CD4-positive, alpha-beta T cell (primary cell): ENCODE measurements at regions not wholly inside any gene's neighbourhood (a gene's known extent, or its start where the extent isn't known, plus 50 kb on each side); places are given as distances from the start of the nearest gene placed in this dataset.

Experiments
- ATAC-seq: fragments of 200-7000 bp; cut with Tn5 transposase; one replicate; pipeline ENCODE4 v1.10.0; 2022; ENCODE audit warnings: mild to moderate bottlenecking; ENCODE audit not compliant: poor library complexity
- CTCF ChIA-PET: fragments of 350-600 bp; sonication (Branson Sonifier 250); formaldehyde crosslinking; loops from one replicate; lab custom pipeline; 2021; ENCODE audit warnings: antibody characterized with exemption, inconsistent platforms; lab: Charles Lee
- POLR2A ChIA-PET: fragments of 350-600 bp; sonication (Branson Sonifier 250); formaldehyde crosslinking; loops from one replicate; lab custom pipeline; 2021; ENCODE audit warnings: antibody characterized with exemption, inconsistent platforms; lab: Charles Lee
- DNase-seq, 14 experiments: peaks; one replicate each; pipeline ENCODE4 v3.0.0-alpha.2; 2013 to 2020; ENCODE audit warnings: mixed read lengths in 2 of 14
- H3K27ac ChIP-seq, 2 donors: one replicate each; pipeline versions ENCODE4 v1.5.1 to v1.7.0; 2013; ENCODE audit warnings: low read length in 2 of 2, low read depth in 1 of 2, mild to moderate bottlenecking in 1 of 2
- H3K27me3 ChIP-seq, 2 experiments: 1 replicate in 1 of 2; 2 replicates in 1 of 2; pipeline versions ENCODE4 v1.6.1 to v1.7.0; 2013; ENCODE audit warnings: low read length in 2 of 2, control low read depth in 1 of 2, mild to moderate bottlenecking in 1 of 2, moderate library complexity in 1 of 2; ENCODE audit not compliant: insufficient read depth in 2 of 2, control insufficient read depth in 1 of 2
- H3K36me3 ChIP-seq: one replicate; pipeline ENCODE4 v1.6.1; 2013; ENCODE audit warnings: low read length, control low read depth; ENCODE audit not compliant: insufficient read depth
- H3K4me1 ChIP-seq: one replicate; pipeline ENCODE4 v1.6.1; 2013; ENCODE audit warnings: low read length, control low read depth; ENCODE audit not compliant: insufficient read depth
- H3K4me3 ChIP-seq: one replicate; pipeline ENCODE4 v1.5.1; 2013; ENCODE audit warnings: mild to moderate bottlenecking, low read length, moderate library complexity
- H3K9me3 ChIP-seq, 2 experiments: 1 replicate in 1 of 2; 2 replicates in 1 of 2; pipeline versions ENCODE4 v1.6.1 to v1.7.0; 2013; ENCODE audit warnings: low read length in 2 of 2, mild to moderate bottlenecking in 2 of 2, control low read depth in 1 of 2, moderate library complexity in 1 of 2; ENCODE audit not compliant: control insufficient read depth in 1 of 2, insufficient read depth in 1 of 2
- H3K27ac Mint-ChIP-seq: one replicate; pipeline ENCODE4 v1.8.0; 2020; ENCODE audit warnings: mixed read lengths
- H3K27me3 Mint-ChIP-seq: one replicate; pipeline ENCODE4 v1.8.0; 2021; ENCODE audit warnings: mixed read lengths
- H3K36me3 Mint-ChIP-seq: one replicate; pipeline ENCODE4 v1.8.0; 2021; ENCODE audit warnings: low read depth, mixed read lengths
- H3K4me1 Mint-ChIP-seq: one replicate; pipeline ENCODE4 v1.8.0; 2021; ENCODE audit warnings: low read depth, mixed read lengths
- H3K4me3 Mint-ChIP-seq: one replicate; pipeline ENCODE4 v1.8.0; 2020; ENCODE audit warnings: mild to moderate bottlenecking, mixed read lengths
- H3K9me3 Mint-ChIP-seq: one replicate; pipeline ENCODE4 v1.8.0; 2020; ENCODE audit warnings: mixed read lengths
- CTCF ChIP-seq: fragments of 200-600 bp; IDR thresholded peaks from one replicate; pipeline ENCODE4 v1.8.0; 2022; ENCODE audit warnings: antibody characterized with exemption, mild to moderate bottlenecking
- intact Hi-C, 2 experiments: fragments of 100-400 bp; cut with DNase I in 1 of 2; cut with micrococcal nuclease in 1 of 2; formaldehyde crosslinking; loops; one replicate each; pipeline versions ENCODE4 v1.15.1 to v1.9.0; 2023 to 2025; cut with DNase I, micrococcal nuclease

- H3K4me3 ChIP-seq, result no peak overlapping the region
- H3K27me3 ChIP-seq, result no peaks in the 10 kb centered on the region
- Mint-ChIP-seq H3K4me1 (peaks cover 7% of the 10 kb centered on the region), H3K36me3 (no peaks in the 10 kb centered on the region), H3K27me3 (no peaks in the 10 kb centered on the region), H3K9me3 (no peaks in the 10 kb centered on the region), H3K4me3 (no peak overlapping the region), H3K27ac (no peak overlapping the region)
- intact Hi-C loops, result no loop called here
- TF ChIP-seq CTCF, result no peak
- no peaks in the 10 kb centered on the region for H3K9me3 ChIP-seq
- no peak overlapping the region for H3K27ac ChIP-seq
- peak in 2 of 14 experiments; percentile 51 to 60 for DNase-seq
- ATAC-seq, result no peak
- peaks cover 15% of the 10 kb centered on the region for H3K4me1 ChIP-seq
- ChIA-PET CTCF (interaction anchor here (1.2 kb wide), 1 partner anchor 10 kb away, joined by 3 read pairs; no protein-coding TSS in a partner anchor), POLR2A (interaction anchor here (0.7 kb wide), 1 partner anchor 63 kb away, joined by 3 read pairs; no protein-coding TSS in a partner anchor)
- H3K36me3 ChIP-seq, result no peaks in the 10 kb centered on the region
These were observed 79.4 kb downstream of the PTTG1 start for GRCh38 chr5:160500786-160501779.

GRCh38 chr5:160504906-160505305 is 83.3 kb downstream of the PTTG1 start:
- TF ChIP-seq CTCF, result no peak
- CTCF ChIA-PET, result interaction anchor here (1.3 to 4.0 kb wide), 2 partner anchors 37 to 66 kb away, joined by 4 to 32 read pairs; no protein-coding TSS in a partner anchor
- intact Hi-C loops, result loop anchor here in 1 of 2 experiments (5.0 kb wide), 1 partner anchor 83 kb away; the partner anchor contains the start of gene PTTG1
- H3K36me3 ChIP-seq, result no peaks in the 10 kb centered on the region
- no peak overlapping the region for H3K4me3 Mint-ChIP-seq
- H3K9me3 Mint-ChIP-seq, result no peaks in the 10 kb centered on the region
- H3K36me3 Mint-ChIP-seq, result no peaks in the 10 kb centered on the region
- H3K9me3 ChIP-seq, result no peaks in the 10 kb centered on the region
- no peaks in the 10 kb centered on the region for H3K27me3 Mint-ChIP-seq
- no peaks in the 10 kb centered on the region for H3K27me3 ChIP-seq
- H3K4me1 Mint-ChIP-seq, result peaks cover 28% of the 10 kb centered on the region
- peaks cover 40% of the 10 kb centered on the region for H3K4me1 ChIP-seq
- H3K27ac Mint-ChIP-seq, result no peak overlapping the region
- ATAC-seq (no peak), DNase-seq (no peak)
- H3K27ac ChIP-seq, result no peak overlapping the region
- POLR2A ChIA-PET, result no interaction called here
- H3K4me3 ChIP-seq, result no peak overlapping the region

GRCh38 chr5:160506006-160507004 is 84.7 kb downstream of the PTTG1 start:
- DNase-seq (peak; percentile 50 to 95 (median 68)), ATAC-seq (peak; percentile 83)
- intact Hi-C loops, result loop anchor here (2.0 to 5.0 kb wide), 2 partner anchors 66 to 84 kb away; partner anchors contain the start of gene PTTG1 (in 1 of the 2)
- H3K27me3 ChIP-seq, result no peaks in the 10 kb centered on the region
- no peaks in the 10 kb centered on the region for H3K36me3 ChIP-seq
- H3K9me3 Mint-ChIP-seq, result no peaks in the 10 kb centered on the region
- no peaks in the 10 kb centered on the region for H3K27me3 Mint-ChIP-seq
- H3K4me1 ChIP-seq, result peaks cover 40% of the 10 kb centered on the region
- no peaks in the 10 kb centered on the region for H3K36me3 Mint-ChIP-seq
- ChIA-PET POLR2A (interaction anchor here (0.9 to 2.8 kb wide), 3 partner anchors 39 to 87 kb away, joined by 3 to 21 read pairs (median 10); no protein-coding TSS in a partner anchor), CTCF (interaction anchor here (1.3 to 4.0 kb wide), 3 partner anchors 39 to 68 kb away, joined by 4 to 32 read pairs (median 6); no protein-coding TSS in a partner anchor)
- H3K4me3 Mint-ChIP-seq, result peak overlapping the region; percentile 50
- H3K4me3 ChIP-seq, result no peak overlapping the region
- H3K27ac ChIP-seq, result peak overlapping the region; percentile 33 to 84
- peaks cover 28% of the 10 kb centered on the region for H3K4me1 Mint-ChIP-seq
- TF ChIP-seq CTCF, result no peak
- H3K27ac Mint-ChIP-seq, result peak overlapping the region; percentile 81
- no peaks in the 10 kb centered on the region for H3K9me3 ChIP-seq
